Naive thymus-derived CD4-positive, alpha-beta T cell (primary cell): ENCODE measurements at regions not wholly inside any gene's neighbourhood (a gene's known extent, or its start where the extent isn't known, plus 50 kb on each side); places are given as distances from the start of the nearest gene placed in this dataset.
"Not testable (repeated sequence)": the region's sequence is repeated elsewhere in the genome, so short reads cannot be mapped to it uniquely, and the experiment has no call there.

Source experiments
- ATAC-seq: fragments of 150-1000 bp; cut with Tn5 transposase; 2 replicates; pipeline ENCODE4 v1.10.0; 2021; ENCODE audit warnings: mild to moderate bottlenecking, moderate library complexity
- CTCF ChIA-PET: fragments of 350-600 bp; sonication (Branson Sonifier 250); formaldehyde crosslinking; loops from one replicate; lab custom pipeline; 2021; ENCODE audit warnings: antibody characterized with exemption; lab: Charles Lee
- POLR2A ChIA-PET: fragments of 350-600 bp; sonication (Branson Sonifier 250); formaldehyde crosslinking; loops from one replicate; lab custom pipeline; 2021; ENCODE audit warnings: antibody characterized with exemption, inconsistent platforms; lab: Charles Lee
- DNase-seq, 9 donors: peaks; one replicate each; pipeline versions ENCODE4 v3.0.0 to v3.0.0-alpha.2; 2020 to 2022; ENCODE audit warnings: mixed read lengths in 1 of 9
- H3K27ac ChIP-seq: one replicate; pipeline ENCODE4 v1.7.0; 2013; ENCODE audit warnings: mild to moderate bottlenecking, low read depth, low read length, moderate library complexity
- H3K27me3 ChIP-seq, 2 donors: one replicate each; pipeline ENCODE4 v1.7.0; 2013; ENCODE audit warnings: low read length in 2 of 2, mild to moderate bottlenecking in 2 of 2, moderate library complexity in 2 of 2; ENCODE audit not compliant: control insufficient read depth in 2 of 2, insufficient read depth in 2 of 2
- H3K36me3 ChIP-seq, 3 experiments: 1 replicate in 2 of 3; 2 replicates in 1 of 3; pipeline ENCODE4 v1.7.0; 2013; ENCODE audit warnings: low read length in 3 of 3, mild to moderate bottlenecking in 3 of 3, moderate library complexity in 1 of 3; ENCODE audit not compliant: insufficient read depth in 3 of 3, control insufficient read depth in 2 of 3
- H3K4me1 ChIP-seq, 2 donors: one replicate each; pipeline ENCODE4 v1.7.0; 2013; ENCODE audit warnings: low read length in 2 of 2, mild to moderate bottlenecking in 2 of 2, moderate library complexity in 1 of 2; ENCODE audit not compliant: control insufficient read depth in 2 of 2, insufficient read depth in 2 of 2
- H3K4me3 ChIP-seq: 2 replicates; pipeline ENCODE4 v1.7.0; 2013; ENCODE audit warnings: mild to moderate bottlenecking, low read length
- H3K9me3 ChIP-seq, 3 experiments: 1 replicate in 2 of 3; 2 replicates in 1 of 3; pipeline ENCODE4 v1.7.0; 2013; ENCODE audit warnings: low read length in 3 of 3; ENCODE audit not compliant: control insufficient read depth in 2 of 3
- H3K27ac Mint-ChIP-seq, 9 donors: one replicate each; pipeline ENCODE4 v1.8.0; 2020 to 2022; ENCODE audit warnings: mixed read lengths in 9 of 9, mild to moderate bottlenecking in 8 of 9, moderate library complexity in 5 of 9, inconsistent platforms in 2 of 9
- H3K27me3 Mint-ChIP-seq, 5 donors: one replicate each; pipeline ENCODE4 v1.8.0; 2021 to 2022; ENCODE audit warnings: mixed read lengths in 5 of 5, mild to moderate bottlenecking in 1 of 5
- H3K36me3 Mint-ChIP-seq, 5 donors: one replicate each; pipeline ENCODE4 v1.8.0; 2020 to 2022; ENCODE audit warnings: mixed read lengths in 5 of 5, mild to moderate bottlenecking in 3 of 5, inconsistent platforms in 1 of 5
- H3K4me1 Mint-ChIP-seq, 7 donors: one replicate each; pipeline ENCODE4 v1.8.0; 2020 to 2022; ENCODE audit warnings: mixed read lengths in 7 of 7, mild to moderate bottlenecking in 3 of 7, inconsistent platforms in 1 of 7
- H3K4me3 Mint-ChIP-seq, 10 donors: one replicate each; pipeline ENCODE4 v1.8.0; 2020 to 2022; ENCODE audit warnings: mild to moderate bottlenecking in 10 of 10, mixed read lengths in 10 of 10, moderate library complexity in 6 of 10, inconsistent platforms in 2 of 10
- H3K9me3 Mint-ChIP-seq, 11 donors: one replicate each; pipeline ENCODE4 v1.8.0; 2020 to 2022; ENCODE audit warnings: mixed read lengths in 11 of 11, mild to moderate bottlenecking in 4 of 11, inconsistent platforms in 1 of 11, moderate library complexity in 1 of 11
- intact Hi-C, 2 donors: fragments of 100-400 bp; cut with micrococcal nuclease; formaldehyde crosslinking; loops; one replicate each; pipeline ENCODE4 v1.15.1; 2023

GRCh38 chr4:15171725-15172124 is 169.4 kb downstream of the CPEB2 start:
- intact Hi-C loops = no loop called here
- Mint-ChIP-seq H3K9me3 (peaks cover 0 to 22% (median 10%) of the 10 kb centered on the region in 11 donors), H3K27me3 (peaks cover 10 to 43% (median 23%) of the 10 kb centered on the region in 5 donors), H3K36me3 (peaks cover 0 to 8% (median 7%) of the 10 kb centered on the region in 5 donors), H3K4me3 (no peak overlapping the region), H3K27ac (no peak overlapping the region), H3K4me1 (no peaks in the 10 kb centered on the region)
- H3K4me3 ChIP-seq = no peak overlapping the region
- ChIA-PET CTCF (no interaction called here), POLR2A (no interaction called here)
- H3K4me1 ChIP-seq = no peaks in the 10 kb centered on the region
- H3K27ac ChIP-seq = no peak overlapping the region
- DNase-seq (no peak), ATAC-seq (no peak)
- H3K9me3 ChIP-seq = no peaks in the 10 kb centered on the region
- H3K36me3 ChIP-seq = no peaks in the 10 kb centered on the region
- H3K27me3 ChIP-seq = no peaks in the 10 kb centered on the region

GRCh38 chr4:15173251-15173650 is 171.0 kb downstream of the CPEB2 start:
- DNase-seq (no peak), ATAC-seq (no peak)
- Histone ChIP-seq H3K9me3 (no peaks in the 10 kb centered on the region), H3K4me3 (no peak overlapping the region), H3K27me3 (no peaks in the 10 kb centered on the region), H3K4me1 (no peaks in the 10 kb centered on the region), H3K36me3 (no peaks in the 10 kb centered on the region), H3K27ac (no peak overlapping the region)
- CTCF ChIA-PET = no interaction called here
- Mint-ChIP-seq H3K36me3 (peaks cover 0 to 8% (median 7%) of the 10 kb centered on the region in 5 donors), H3K27ac (no peak overlapping the region), H3K9me3 (peaks cover 0 to 22% (median 10%) of the 10 kb centered on the region in 11 donors), H3K4me1 (no peaks in the 10 kb centered on the region), H3K27me3 (peaks cover 4 to 34% (median 23%) of the 10 kb centered on the region in 5 donors), H3K4me3 (no peak overlapping the region)
- POLR2A ChIA-PET = no interaction called here
- intact Hi-C loops = no loop called here

- intact Hi-C loops, DNase-seq, CTCF ChIA-PET, H3K4me1 Mint-ChIP-seq, H3K27me3 ChIP-seq, H3K36me3 Mint-ChIP-seq, H3K27ac Mint-ChIP-seq, POLR2A ChIA-PET, H3K36me3 ChIP-seq, H3K27ac ChIP-seq, H3K4me3 ChIP-seq, H3K9me3 ChIP-seq, H3K4me3 Mint-ChIP-seq, ATAC-seq, H3K4me1 ChIP-seq: not testable (repeated sequence)
- Mint-ChIP-seq H3K9me3 (peaks cover 0 to 22% (median 10%) of the 10 kb centered on the region in 11 donors), H3K27me3 (peaks cover 4 to 29% (median 20%) of the 10 kb centered on the region in 5 donors)
These were observed 171.9 kb downstream of the CPEB2 start for GRCh38 chr4:15174168-15174567.

- H3K36me3 Mint-ChIP-seq = not testable (repeated sequence)
- H3K4me1 Mint-ChIP-seq = peaks cover 0 to 13% (median 5%) of the 10 kb centered on the region in 7 donors
These were observed 177.6 kb downstream of the CPEB2 start for GRCh38 chr4:15179842-15180241.

GRCh38 chr4:15182600-15183220 is 180.4 kb downstream of the CPEB2 start:
- Histone ChIP-seq H3K36me3 (no peaks in the 10 kb centered on the region), H3K4me1 (no peaks in the 10 kb centered on the region), H3K4me3 (no peak overlapping the region), H3K27ac (no peak overlapping the region), H3K9me3 (no peaks in the 10 kb centered on the region), H3K27me3 (no peaks in the 10 kb centered on the region)
- CTCF ChIA-PET = no interaction called here
- ATAC-seq (no peak), DNase-seq (no peak)
- Mint-ChIP-seq H3K9me3 (peaks cover 0 to 4% (median 0%) of the 10 kb centered on the region in 11 donors), H3K36me3 (no peaks in the 10 kb centered on the region), H3K27ac (no peak overlapping the region), H3K27me3 (peaks cover 0 to 6% (median 4%) of the 10 kb centered on the region in 5 donors), H3K4me1 (peaks cover 0 to 13% (median 5%) of the 10 kb centered on the region in 7 donors), H3K4me3 (no peak overlapping the region)
- POLR2A ChIA-PET = no interaction called here
- intact Hi-C loops = no loop called here

More at GRCh38 chr4:15179842-15180241, 177.6 kb downstream of the CPEB2 start:
- H3K4me3 Mint-ChIP-seq, H3K4me3 ChIP-seq, H3K9me3 Mint-ChIP-seq, H3K27ac ChIP-seq, H3K27me3 ChIP-seq, POLR2A ChIA-PET, H3K27ac Mint-ChIP-seq, H3K36me3 ChIP-seq, H3K9me3 ChIP-seq, ATAC-seq, CTCF ChIA-PET, intact Hi-C loops, DNase-seq, H3K27me3 Mint-ChIP-seq, H3K4me1 ChIP-seq: not testable (repeated sequence)

- H3K36me3 Mint-ChIP-seq = no peaks in the 10 kb centered on the region
- CTCF ChIA-PET = no interaction called here
These were observed 183.9 kb downstream of the CPEB2 start for GRCh38 chr4:15186149-15186548.

GRCh38 chr4:15186806-15187205 is 184.5 kb downstream of the CPEB2 start:
- no peaks in the 10 kb centered on the region for H3K36me3 Mint-ChIP-seq
- intact Hi-C loops = no loop called here
- H3K9me3 Mint-ChIP-seq = peaks cover 0 to 4% (median 0%) of the 10 kb centered on the region in 11 donors
- Histone ChIP-seq H3K4me1 (no peaks in the 10 kb centered on the region), H3K36me3 (no peaks in the 10 kb centered on the region), H3K4me3 (no peak overlapping the region), H3K27ac (no peak overlapping the region), H3K27me3 (no peaks in the 10 kb centered on the region), H3K9me3 (no peaks in the 10 kb centered on the region)
- H3K27ac Mint-ChIP-seq = no peak overlapping the region
- ChIA-PET POLR2A (no interaction called here), CTCF (no interaction called here)
- DNase-seq (no peak), ATAC-seq (no peak)
- peaks cover 0 to 13% (median 5%) of the 10 kb centered on the region in 7 donors for H3K4me1 Mint-ChIP-seq
- H3K27me3 Mint-ChIP-seq = peaks cover 0 to 5% (median 0%) of the 10 kb centered on the region in 5 donors
- H3K4me3 Mint-ChIP-seq = no peak overlapping the region

More at GRCh38 chr4:15186149-15186548, 183.9 kb downstream of the CPEB2 start:
- H3K36me3 ChIP-seq = no peaks in the 10 kb centered on the region
- no peaks in the 10 kb centered on the region for H3K27me3 ChIP-seq
- no peaks in the 10 kb centered on the region for H3K4me1 ChIP-seq
- Mint-ChIP-seq H3K27ac (no peak overlapping the region), H3K9me3 (peaks cover 0 to 4% (median 0%) of the 10 kb centered on the region in 11 donors), H3K27me3 (peaks cover 0 to 5% (median 0%) of the 10 kb centered on the region in 5 donors), H3K4me3 (no peak overlapping the region), H3K4me1 (peaks cover 0 to 13% (median 5%) of the 10 kb centered on the region in 7 donors)
- DNase-seq = no peak
- no peak overlapping the region for H3K27ac ChIP-seq
- ATAC-seq = no peak
- no peak overlapping the region for H3K4me3 ChIP-seq
- POLR2A ChIA-PET = no interaction called here
- no peaks in the 10 kb centered on the region for H3K9me3 ChIP-seq
- intact Hi-C loops = no loop called here
